LNCAP (cell line): ENCODE measurements at regions not wholly inside any gene's neighbourhood (a gene's known extent, or its start where the extent isn't known, plus 50 kb on each side); places are given as distances from the start of the nearest gene placed in this dataset.

Experiments used
- TF ChIP-seq, protein P1 (sequence below): fragments of 450-650 bp; IDR thresholded peaks from 2 replicates; pipeline ENCODE4 v1.5.1; 2017; ENCODE audit warnings: mild to moderate bottlenecking

DNA sequence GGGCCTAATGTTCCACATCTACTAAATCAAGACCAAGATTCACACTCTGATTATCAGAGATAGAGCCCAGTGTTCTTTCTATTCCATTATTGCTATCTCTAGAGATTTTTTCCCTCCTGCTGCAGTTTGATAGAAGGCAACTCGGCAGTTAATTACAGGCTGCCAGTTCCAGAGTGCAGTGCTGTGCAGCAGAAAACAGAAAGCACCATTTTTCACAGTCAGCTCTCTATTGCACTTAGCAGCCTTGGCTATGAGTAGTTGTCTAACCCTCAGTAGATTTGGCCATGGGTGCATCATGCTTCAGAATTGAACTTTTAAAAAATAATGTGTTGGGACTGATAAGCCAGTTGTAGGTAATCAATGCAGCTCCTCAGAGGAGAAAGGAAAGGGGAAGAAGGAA, 295.3 kb downstream of the MID1IP1 start:
- TF ChIP-seq, protein P1, sequence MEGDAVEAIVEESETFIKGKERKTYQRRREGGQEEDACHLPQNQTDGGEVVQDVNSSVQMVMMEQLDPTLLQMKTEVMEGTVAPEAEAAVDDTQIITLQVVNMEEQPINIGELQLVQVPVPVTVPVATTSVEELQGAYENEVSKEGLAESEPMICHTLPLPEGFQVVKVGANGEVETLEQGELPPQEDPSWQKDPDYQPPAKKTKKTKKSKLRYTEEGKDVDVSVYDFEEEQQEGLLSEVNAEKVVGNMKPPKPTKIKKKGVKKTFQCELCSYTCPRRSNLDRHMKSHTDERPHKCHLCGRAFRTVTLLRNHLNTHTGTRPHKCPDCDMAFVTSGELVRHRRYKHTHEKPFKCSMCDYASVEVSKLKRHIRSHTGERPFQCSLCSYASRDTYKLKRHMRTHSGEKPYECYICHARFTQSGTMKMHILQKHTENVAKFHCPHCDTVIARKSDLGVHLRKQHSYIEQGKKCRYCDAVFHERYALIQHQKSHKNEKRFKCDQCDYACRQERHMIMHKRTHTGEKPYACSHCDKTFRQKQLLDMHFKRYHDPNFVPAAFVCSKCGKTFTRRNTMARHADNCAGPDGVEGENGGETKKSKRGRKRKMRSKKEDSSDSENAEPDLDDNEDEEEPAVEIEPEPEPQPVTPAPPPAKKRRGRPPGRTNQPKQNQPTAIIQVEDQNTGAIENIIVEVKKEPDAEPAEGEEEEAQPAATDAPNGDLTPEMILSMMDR = no peak

DNA sequence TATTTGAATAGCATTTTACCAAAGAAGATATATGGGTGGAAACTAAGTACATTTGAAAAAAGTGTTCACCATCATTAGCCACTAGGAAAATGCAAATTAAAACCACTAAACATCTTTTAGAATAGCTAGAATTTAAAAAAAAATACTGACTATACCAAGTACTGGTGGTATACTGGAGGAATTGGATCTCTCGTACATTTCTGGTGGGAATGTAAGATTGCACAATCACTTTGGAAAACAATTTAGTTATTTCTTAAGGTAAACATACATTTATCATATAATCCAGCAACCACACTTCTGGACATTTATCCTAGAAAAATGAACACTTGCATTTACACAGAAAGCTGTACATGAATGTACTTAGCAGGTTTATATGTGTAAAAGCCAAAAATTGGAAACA, 303.5 kb downstream of the MID1IP1 start:
- TF ChIP-seq, protein P1 = no peak

DNA sequence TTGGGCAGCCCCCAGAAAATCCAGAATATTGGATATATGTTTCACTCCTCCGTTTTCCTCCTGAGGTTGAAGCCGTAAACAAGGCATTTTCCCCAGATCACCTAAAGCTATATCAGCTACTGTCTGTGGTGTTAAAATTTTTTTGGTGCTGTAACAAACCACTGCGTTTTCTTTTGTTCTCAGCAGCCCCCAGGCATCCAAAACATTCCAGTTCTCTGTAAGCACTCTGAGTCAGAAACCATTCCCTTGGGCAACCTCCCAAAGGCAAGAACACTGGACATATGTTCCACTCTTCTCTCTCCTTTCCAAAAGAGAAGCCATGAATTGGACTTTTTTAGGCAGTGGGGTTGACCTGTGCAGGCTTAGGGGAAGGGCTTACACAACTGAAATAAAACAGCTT, 310.9 kb downstream of the MID1IP1 start:
- TF ChIP-seq, protein P1 = no peak

DNA sequence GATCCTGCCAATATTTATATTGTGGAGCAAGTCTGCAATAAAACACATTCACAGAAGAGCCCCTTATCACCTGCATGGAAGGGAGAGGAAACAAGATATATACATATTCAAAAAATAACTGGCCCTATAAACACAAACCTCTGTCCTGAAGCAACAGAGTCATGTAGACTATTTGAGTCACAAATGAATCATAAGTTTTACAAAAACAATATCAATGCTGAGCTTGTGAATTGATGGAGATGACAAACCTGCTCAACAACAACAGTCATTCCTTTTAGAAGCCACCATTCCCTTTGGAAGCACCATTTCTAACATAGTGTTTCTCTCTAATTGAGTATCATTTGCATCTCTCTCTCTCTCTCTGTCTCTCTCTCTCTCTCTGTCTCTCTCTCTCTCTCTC, 313.9 kb downstream of the MID1IP1 start:
- TF ChIP-seq, protein P1 = no peak

DNA sequence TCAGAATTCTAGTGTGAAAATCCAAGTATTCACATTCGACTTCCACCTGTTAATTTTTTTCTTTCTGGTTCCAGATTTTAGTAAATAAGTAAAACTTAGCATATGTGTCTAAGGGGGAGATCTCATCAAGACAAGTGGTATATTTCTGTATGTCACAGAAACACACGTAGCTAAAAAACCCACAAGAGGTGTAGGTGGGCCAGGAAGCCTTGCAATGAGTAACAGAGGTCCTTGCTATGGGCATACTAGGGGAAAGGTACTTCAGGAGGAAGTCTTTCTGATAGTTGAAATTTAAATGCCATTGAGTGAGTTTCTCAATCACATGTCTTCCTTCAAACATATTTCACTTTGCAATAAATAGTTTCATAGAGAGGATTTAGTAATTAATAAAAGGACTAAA, 315.8 kb downstream of the MID1IP1 start:
- TF ChIP-seq, protein P1 = no peak

DNA sequence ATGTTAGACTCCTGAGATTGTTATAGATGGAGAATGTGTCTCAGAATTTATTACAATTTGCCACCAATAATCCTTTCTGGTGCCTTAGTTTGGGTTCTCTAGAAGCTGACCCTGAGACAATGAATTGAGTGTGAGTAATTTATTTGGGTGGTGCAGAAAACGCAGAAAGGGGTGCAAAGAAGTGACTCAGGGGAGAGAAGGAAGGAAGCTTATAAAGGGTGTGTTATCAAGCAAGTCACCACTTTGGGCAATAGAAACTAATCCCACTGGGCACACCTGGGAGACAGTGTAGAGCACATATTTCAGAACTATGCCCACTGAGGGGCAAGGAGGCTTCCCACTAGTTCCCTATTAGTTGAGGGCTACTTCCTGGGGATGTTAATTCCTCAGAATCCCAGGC, 320.6 kb downstream of the MID1IP1 start:
- TF ChIP-seq, protein P1 = no peak

DNA sequence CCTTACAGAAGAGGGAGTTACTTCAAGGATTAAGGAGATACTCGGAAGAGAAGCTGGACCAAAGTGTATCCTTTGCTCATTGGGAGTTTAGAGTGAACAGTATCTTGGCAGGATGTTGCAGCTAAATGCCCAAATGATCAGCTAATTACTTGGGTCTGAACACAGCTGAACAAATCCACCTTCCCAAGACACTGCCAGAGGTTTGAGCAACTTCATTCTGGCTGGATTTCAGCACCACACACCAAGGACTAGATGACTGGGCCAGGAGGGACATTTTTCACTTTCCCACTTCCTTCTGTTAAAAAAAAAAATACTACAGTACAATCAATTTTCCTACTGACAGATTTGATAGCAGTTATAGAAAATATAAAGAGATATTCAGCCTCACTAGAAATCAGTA, 324.6 kb downstream of the MID1IP1 start:
- TF ChIP-seq, protein P1 = no peak

DNA sequence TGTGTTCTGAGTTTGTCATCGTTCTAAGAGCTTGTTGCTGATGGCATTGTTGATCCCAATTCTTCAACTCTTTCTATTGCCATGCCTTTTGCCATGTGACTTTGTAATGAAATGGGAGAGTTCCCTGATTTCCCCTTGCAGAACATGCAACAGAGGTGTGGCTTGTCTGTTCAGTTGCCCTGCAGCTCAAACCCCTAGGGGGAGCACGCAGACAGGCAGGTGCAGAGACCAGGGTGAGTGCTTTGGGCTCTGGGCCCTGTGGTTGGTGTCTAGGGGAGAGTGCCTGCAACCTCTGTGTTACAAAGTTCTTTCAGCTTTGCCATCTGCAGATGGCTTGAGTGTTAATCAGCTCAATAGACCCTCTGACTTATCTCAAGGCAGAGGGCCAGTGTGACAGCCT, 332.7 kb downstream of the MID1IP1 start:
- TF ChIP-seq, protein P1 = peak; percentile 25; the same call in 1 of the 2 replicates
